Mucosa of descending colon (tissue), 3 donors: ENCODE measurements at regions not wholly inside any gene's neighbourhood (a gene's known extent, or its start where the extent isn't known, plus 50 kb on each side); places are given as distances from the start of the nearest gene placed in this dataset.
A peak's percentile ranks its signal among the peaks of the same experiment; 100 is the strongest.

Source experiments
- ATAC-seq: fragments of 200-7000 bp; cut with Tn5 transposase; one replicate; pipeline ENCODE4 v1.9.1; 2020; ENCODE audit warnings: mild to moderate bottlenecking, moderate library complexity
- DNase-seq, 3 donors: peaks; one replicate each; pipeline ENCODE4 v3.0.0-alpha.2; 2020
- H3K36me3 ChIP-seq: fragments of 200-600 bp; one replicate; pipeline ENCODE4 v1.8.0; 2021; ENCODE audit warnings: low read depth, mild to moderate bottlenecking
- H3K4me1 ChIP-seq: fragments of 200-600 bp; one replicate; pipeline ENCODE4 v1.8.0; 2021; ENCODE audit warnings: low read depth, mild to moderate bottlenecking
- H3K4me3 ChIP-seq: fragments of 200-600 bp; one replicate; pipeline ENCODE4 v1.8.0; 2021; ENCODE audit warnings: mild to moderate bottlenecking
- H3K9me3 ChIP-seq: fragments of 200-600 bp; one replicate; pipeline ENCODE4 v1.8.0; 2021; ENCODE audit warnings: mild to moderate bottlenecking
- CTCF ChIP-seq: fragments of 200-600 bp; IDR thresholded peaks from one replicate; pipeline ENCODE4 v1.8.0; 2022; ENCODE audit warnings: antibody characterized with exemption, mild to moderate bottlenecking
- intact Hi-C, 2 donors: fragments of 100-400 bp; cut with DNase I in 1 of 2; cut with micrococcal nuclease in 1 of 2; formaldehyde crosslinking; loops; one replicate each; pipeline versions ENCODE4 v1.11.0 to v1.11.1; 2022; cut with DNase I, micrococcal nuclease
- donor health status: DM: no; HTN: no; CAD: no; lungs with moderate emphysema.
- donor health status: DM: no; HTN: no; CAD: no.
- donor health status: DM: no; HTN: yes; CAD: no.

- Histone ChIP-seq H3K4me3 (no peak overlapping the region), H3K4me1 (peaks cover 9% of the 10 kb centered on the region), H3K9me3 (no peaks in the 10 kb centered on the region), H3K36me3 (no peaks in the 10 kb centered on the region)
- ATAC-seq (no peak), DNase-seq (no peak)
- no peak for TF ChIP-seq CTCF
- intact Hi-C loops = no loop called here
Observed at GRCh38 chr4:184312126-184312525, 94.5 kb upstream of the ENPP6 start.

- Histone ChIP-seq H3K4me3 (no peak overlapping the region), H3K9me3 (no peaks in the 10 kb centered on the region), H3K36me3 (no peaks in the 10 kb centered on the region), H3K4me1 (peaks cover 13% of the 10 kb centered on the region)
- intact Hi-C loops = no loop called here
- TF ChIP-seq CTCF = no peak
- peak; percentile 62 to 92 (median 71) for DNase-seq
- peak; percentile 76 for ATAC-seq
Observed at GRCh38 chr4:184310881-184311709, 93.4 kb upstream of the ENPP6 start.

GRCh38 chr4:184310171-184310567, 92.5 kb upstream of the ENPP6 start:
- H3K9me3 ChIP-seq = no peaks in the 10 kb centered on the region
- TF ChIP-seq CTCF = no peak
- H3K4me3 ChIP-seq = no peak overlapping the region
- H3K36me3 ChIP-seq = no peaks in the 10 kb centered on the region
- peaks cover 13% of the 10 kb centered on the region for H3K4me1 ChIP-seq
- DNase-seq (peak; percentile 61 to 70 (median 69)), ATAC-seq (peak; percentile 83)
- intact Hi-C loops = no loop called here

- Histone ChIP-seq H3K36me3 (no peaks in the 10 kb centered on the region), H3K4me3 (no peak overlapping the region), H3K9me3 (no peaks in the 10 kb centered on the region), H3K4me1 (peaks cover 13% of the 10 kb centered on the region)
- TF ChIP-seq CTCF = no peak
- no peak for DNase-seq
- ATAC-seq = no peak
- intact Hi-C loops = no loop called here
Observed at GRCh38 chr4:184309241-184310170, 91.8 kb upstream of the ENPP6 start.

GRCh38 chr4:184306949-184307348, 89.3 kb upstream of the ENPP6 start:
- DNase-seq (no peak), ATAC-seq (no peak)
- no peaks in the 10 kb centered on the region for H3K36me3 ChIP-seq
- intact Hi-C loops = no loop called here
- no peak for TF ChIP-seq CTCF
- peaks cover 13% of the 10 kb centered on the region for H3K4me1 ChIP-seq
- no peaks in the 10 kb centered on the region for H3K9me3 ChIP-seq
- H3K4me3 ChIP-seq = no peak overlapping the region
